ENCODE measurements at regions not wholly inside any gene's neighbourhood (a gene's known extent, or its start where the extent isn't known, plus 50 kb on each side); places are given as distances from the start of the nearest gene placed in this dataset.

- H3K27me3 ChIP-seq (ENCODE audit: control insufficient read depth in 1 of 2, insufficient read depth in 2 of 2, low read length in 2 of 2), result peaks cover 0 to 4% of the 10 kb centered on the region in 2 experiments; a peak in 1 of 5 replicates
- BruUV-seq (replicated peaks), result no TSS peak
- no peak overlapping the region for H3K27ac ChIP-seq (ENCODE audit: extremely low read length, insufficient read depth, low read length)
- POLR2A ChIA-PET, result no interaction called here
- H3K36me3 ChIP-seq (replicated peaks in 1 of 2; ENCODE audit: control insufficient read depth in 1 of 2, insufficient read depth in 2 of 2, low read length in 2 of 2), result no peaks in the 10 kb centered on the region
- no peaks in the 10 kb centered on the region for H3K4me1 ChIP-seq (ENCODE audit: insufficient read depth, low read length)
- no peak overlapping the region for H2AFZ ChIP-seq (ENCODE audit: low read length)
- H4K20me1 ChIP-seq (ENCODE audit: insufficient read depth, low read length), result no peaks in the 10 kb centered on the region
- ATAC-seq (no peak; the same call in 2 of the 3 replicates), DNase-seq (ENCODE audit: low spot score) (no peak), FAIRE-seq (no peak)
- H3K79me2 ChIP-seq (ENCODE audit: insufficient read depth, low read length), result no peaks in the 10 kb centered on the region
- in situ Hi-C loops (cut with HindIII; ENCODE audit: extremely low pct_ligation_motif_present, low pct_unique_long_range_greater_than_20kb), result no loop called here
- WGBS (ENCODE audit: low lambda C conversion rate), result 19% methylated on average over 7 of the region's 7 CpGs
- no peaks in the 10 kb centered on the region for H3K9me3 ChIP-seq (ENCODE audit: low read length)
- no peak overlapping the region for H3K4me3 ChIP-seq (replicated peaks in 1 of 3; ENCODE audit: insufficient read depth in 1 of 3, low read depth in 2 of 3, low read length in 3 of 3)
- no peak overlapping the region for H3K9ac ChIP-seq (ENCODE audit: insufficient read depth, low read depth, low read length)
- no peak overlapping the region for H3K4me2 ChIP-seq (ENCODE audit: low read depth, low read length)
- intact Hi-C loops (cut with micrococcal nuclease; ENCODE audit: unreplicated experiment), result no loop called here
- CTCF ChIA-PET (ENCODE audit: low intra/inter-chr PET ratio, low total read pairs), result no interaction called here
- TF ChIP-seq SNAPC4 (CRISPR knock-in tag; IDR thresholded peaks at IDR 0.05) (no peak), ZHX2 (IDR thresholded peaks at IDR 0.05; ENCODE audit: low read depth) (no peak), ZHX2 (CRISPR knock-in tag; IDR thresholded peaks at IDR 0.05; ENCODE audit: borderline replicate concordance) (no peak), RARA (CRISPR knock-in tag; IDR thresholded peaks at IDR 0.05) (no peak), RNF219 (CRISPR knock-in tag; IDR thresholded peaks at IDR 0.05) (no peak), MTA1 (CRISPR knock-in tag; IDR thresholded peaks at IDR 0.05; ENCODE audit: borderline replicate concordance) (no peak), SCMH1 (CRISPR knock-in tag; IDR thresholded peaks at IDR 0.05; ENCODE audit: borderline replicate concordance) (no peak)
- TF ChIP-seq, protein P1, sequence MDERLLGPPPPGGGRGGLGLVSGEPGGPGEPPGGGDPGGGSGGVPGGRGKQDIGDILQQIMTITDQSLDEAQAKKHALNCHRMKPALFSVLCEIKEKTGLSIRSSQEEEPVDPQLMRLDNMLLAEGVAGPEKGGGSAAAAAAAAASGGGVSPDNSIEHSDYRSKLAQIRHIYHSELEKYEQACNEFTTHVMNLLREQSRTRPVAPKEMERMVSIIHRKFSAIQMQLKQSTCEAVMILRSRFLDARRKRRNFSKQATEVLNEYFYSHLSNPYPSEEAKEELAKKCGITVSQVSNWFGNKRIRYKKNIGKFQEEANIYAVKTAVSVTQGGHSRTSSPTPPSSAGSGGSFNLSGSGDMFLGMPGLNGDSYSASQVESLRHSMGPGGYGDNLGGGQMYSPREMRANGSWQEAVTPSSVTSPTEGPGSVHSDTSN (CRISPR knock-in tag; IDR thresholded peaks at IDR 0.05), result no peak
Observed at GRCh38 chr14:34212172-34212929, 249.7 kb downstream of the SPTSSA start.

Data from HepG2 (cell line).